K562 (cell line): ENCODE measurements at regions not wholly inside any gene's neighbourhood (a gene's known extent, or its start where the extent isn't known, plus 50 kb on each side); places are given as distances from the start of the nearest gene placed in this dataset.

Source experiments
- ATAC-seq: fragments of 200-7000 bp; cut with Tn5 transposase; 3 replicates; pipeline ENCODE4 v1.9.1; 2020; ENCODE audit warnings: moderate library complexity
- BruUV-seq: library from RNA; stranded (reverse); fragments of 400-500 nt; replicated peaks from 2 replicates; lab custom pipeline; 2021; lab: Mats Ljungman, UMichigan
- CTCF ChIA-PET: fragments of 300-600 bp; formaldehyde crosslinking; extraction: SDS; loops from one replicate; lab custom pipeline; 2021; ENCODE audit warnings: low intra/inter-chr PET ratio; lab: Yijun Ruan, JAX
- POLR2A ChIA-PET: fragments of 300-600, 350-650 bp; sonication (Branson Sonifier 250); formaldehyde crosslinking; extraction: SDS; loops from one replicate; lab custom pipeline; 2021; ENCODE audit warnings: antibody characterized with exemption, inconsistent platforms; lab: Yijun Ruan, JAX
- DNase-seq, 4 experiments: peaks; one replicate each; pipeline versions ENCODE4 v3.0.0 to v3.0.0-alpha.2; 2011 to 2018; ENCODE audit warnings: low spot score in 3 of 4, mixed read lengths in 3 of 4; ENCODE audit errors: extremely low read depth in 1 of 4
- FAIRE-seq: peaks from 2 replicates; lab custom pipeline; 2011; peaks lifted over from hg19 to GRCh38; lab: Jason Lieb, UNC
- H2AFZ ChIP-seq: 2 replicates; pipeline ENCODE4 v1.6.0; 2011; ENCODE audit warnings: low read depth, low read length, control low read depth, inconsistent platforms
- H3K27ac ChIP-seq: fragments of 200-600 bp; 3 replicates; pipeline ENCODE4 v1.8.0; 2011; ENCODE audit warnings: low read depth, mild to moderate bottlenecking, control low read depth, inconsistent platforms, low read length, moderate library complexity, mixed read lengths; ENCODE audit errors: extremely low read depth
- H3K27me3 ChIP-seq, 2 experiments: fragments of 300-600 bp in 1 of 2; 2 replicates in 1 of 2; 3 replicates in 1 of 2; pipeline versions ENCODE4 v1.6.0 to v1.8.0; 2011; ENCODE audit warnings: inconsistent platforms in 2 of 2, low read length in 2 of 2, mild to moderate bottlenecking in 1 of 2, mixed read lengths in 1 of 2, moderate library complexity in 1 of 2; ENCODE audit not compliant: control insufficient read depth in 2 of 2, insufficient read depth in 2 of 2
- H3K36me3 ChIP-seq: fragments of 300-600 bp; 3 replicates; pipeline ENCODE4 v1.8.0; 2011; ENCODE audit warnings: mild to moderate bottlenecking, low read length, inconsistent platforms; ENCODE audit not compliant: control insufficient read depth, insufficient read depth
- H3K4me1 ChIP-seq, 2 experiments: fragments of 200-600 bp in 1 of 2; replicated peaks in 1 of 2; 2 replicates in 1 of 2; 3 replicates in 1 of 2; pipeline versions ENCODE4 v1.5.1 to v1.8.0; 2011; ENCODE audit warnings: inconsistent platforms in 2 of 2, low read length in 2 of 2, mild to moderate bottlenecking in 1 of 2, mixed read lengths in 1 of 2, moderate library complexity in 1 of 2; ENCODE audit not compliant: control insufficient read depth in 2 of 2, insufficient read depth in 2 of 2
- H3K4me2 ChIP-seq: 2 replicates; pipeline ENCODE4 v1.6.1; 2011; ENCODE audit warnings: low read length, control low read depth, inconsistent platforms, mixed read lengths; ENCODE audit not compliant: insufficient read depth
- H3K4me3 ChIP-seq: fragments of 200-600 bp; sonication (generic), shearing (Covaris generic); 2 replicates; pipeline ENCODE4 v1.5.1; 2016; ENCODE audit warnings: control low read depth, inconsistent platforms
- H3K79me2 ChIP-seq: fragments of 200-600 bp; 3 replicates; pipeline ENCODE4 v1.8.0; 2011; ENCODE audit warnings: low read length, inconsistent platforms; ENCODE audit not compliant: control insufficient read depth, insufficient read depth
- H3K9ac ChIP-seq, 2 experiments: 2 replicates each; pipeline versions ENCODE4 v1.6.0 to v1.6.1; 2011; ENCODE audit warnings: low read depth in 2 of 2, low read length in 2 of 2, control low read depth in 1 of 2, inconsistent platforms in 1 of 2, mild to moderate bottlenecking in 1 of 2, mixed read lengths in 1 of 2; ENCODE audit not compliant: insufficient read depth in 1 of 2
- H3K9me1 ChIP-seq: one replicate; pipeline ENCODE4 v1.6.0; 2011; ENCODE audit warnings: inconsistent platforms, mild to moderate bottlenecking, low read length, moderate library complexity; ENCODE audit not compliant: control insufficient read depth, insufficient read depth
- H3K9me3 ChIP-seq: replicated peaks from 2 replicates; pipeline ENCODE4 v1.5.1; 2011; ENCODE audit warnings: low read depth, low read length, inconsistent platforms; ENCODE audit not compliant: control insufficient read depth, insufficient read depth
- H4K20me1 ChIP-seq: replicated peaks from 2 replicates; pipeline ENCODE4 v1.6.1; 2011; ENCODE audit warnings: low read length, inconsistent platforms, mixed read lengths; ENCODE audit not compliant: control insufficient read depth, insufficient read depth
- ELF4 ChIP-seq: fragments of 450-650 bp; formaldehyde crosslinking; IDR thresholded peaks from 2 replicates; pipeline ENCODE4 v1.4.0; 2022; ENCODE audit warnings: missing genetic modification characterization
- HEY1 ChIP-seq: fragments of 250-450 bp; sonication (Bioruptor Pico); IDR thresholded peaks from 2 replicates; pipeline ENCODE4 v1.5.0; 2020; ENCODE audit warnings: mild to moderate bottlenecking, moderate library complexity, borderline replicate concordance
- HMGN3 ChIP-seq: IDR thresholded peaks from 2 replicates; pipeline ENCODE4 v1.6.1; 2011; ENCODE audit warnings: borderline replicate concordance, low read depth, mild to moderate bottlenecking, mixed read lengths, low read length; ENCODE audit not compliant: insufficient read length; ENCODE audit errors: extremely low read depth
- MXD1 ChIP-seq: fragments of 250-450 bp; sonication (Bioruptor Pico); IDR thresholded peaks from 2 replicates; pipeline ENCODE4 v1.8.0; 2021; ENCODE audit warnings: borderline replicate concordance, mild to moderate bottlenecking, moderate library complexity; ENCODE audit not compliant: poor library complexity, severe bottlenecking
- NCOA6 ChIP-seq: fragments of 450-650 bp; IDR thresholded peaks from 2 replicates; pipeline ENCODE4 v1.6.1; 2017; ENCODE audit warnings: mild to moderate bottlenecking
- PHF21A ChIP-seq: fragments of 450-650 bp; IDR thresholded peaks from 2 replicates; pipeline ENCODE4 v1.6.1; 2017; ENCODE audit warnings: low read depth, borderline replicate concordance
- PHF8 ChIP-seq: fragments of 200-600 bp; sonication (generic); IDR thresholded peaks from 2 replicates; pipeline ENCODE4 v1.6.1; 2012; ENCODE audit warnings: mixed run types, mild to moderate bottlenecking, inconsistent platforms, low read length, moderate library complexity, borderline replicate concordance
- PML ChIP-seq: IDR thresholded peaks from 2 replicates; pipeline ENCODE4 v1.6.1; 2012; ENCODE audit warnings: low read length, inconsistent platforms
- PRDM10 ChIP-seq: fragments of 450-650 bp; IDR thresholded peaks from 2 replicates; pipeline ENCODE4 v1.6.1; 2018; ENCODE audit not compliant: partially characterized antibody
- RBM14 ChIP-seq: fragments of 200-400 bp; formaldehyde crosslinking; IDR thresholded peaks from 2 replicates; pipeline ENCODE4 v1.6.1; 2018; ENCODE audit warnings: low read depth, mild to moderate bottlenecking, low read length, moderate library complexity, borderline replicate concordance; ENCODE audit not compliant: insufficient read depth
- RHOXF2B ChIP-seq: fragments of 250-450 bp; sonication (Bioruptor Pico); conservative IDR thresholded peaks from 2 replicates; pipeline ENCODE4 v1.5.1; 2021
- SNIP1 ChIP-seq: fragments of 450-650 bp; IDR thresholded peaks from 2 replicates; pipeline ENCODE4 v1.7.1; 2017; ENCODE audit warnings: low read depth, mild to moderate bottlenecking
- SP1 ChIP-seq: sonication (generic); formaldehyde crosslinking; IDR thresholded peaks from 2 replicates; pipeline ENCODE4 v1.8.1; 2022; ENCODE audit warnings: mild to moderate bottlenecking, missing genetic modification reagents
- ZBED1 ChIP-seq: IDR thresholded peaks from 2 replicates; pipeline ENCODE4 v1.6.1; 2014
- ZNF165 ChIP-seq: fragments of 250-450 bp; sonication (Bioruptor Pico); IDR thresholded peaks from 2 replicates; pipeline ENCODE4 v1.4.0; 2020; ENCODE audit warnings: borderline replicate concordance
- ZNF274 ChIP-seq: IDR thresholded peaks from 2 replicates; pipeline ENCODE4 v1.6.1; 2011; ENCODE audit warnings: low read depth, mild to moderate bottlenecking, low read length, moderate library complexity, borderline replicate concordance
- ZNF717 ChIP-seq: fragments of 250-450 bp; sonication (Bioruptor Pico); IDR thresholded peaks from 2 replicates; pipeline ENCODE4 v1.5.0; 2021
- ZNF766 ChIP-seq: fragments of 200-800 bp; sonication (Bioruptor generic); conservative IDR thresholded peaks from 2 replicates; pipeline ENCODE4 v1.6.1; 2016; ENCODE audit warnings: missing genetic modification characterization, missing compliant biosample characterization
- WGBS: fragments of 100-300 bp; shearing (Covaris generic); methylation state at CpG from one replicate; pipeline ENCODE4 v1.1.6; 2016; ENCODE audit warnings: low coverage, mixed read lengths; ENCODE audit not compliant: insufficient coverage; ENCODE audit errors: missing lambda C conversion rate; 5-methylcytosine and 5-hydroxymethylcytosine counted together
- in situ Hi-C: fragments of 300-500 bp; cut with MboI; formaldehyde crosslinking; loops from 4 replicates; pipeline ENCODE4 v1.15.0; 2018; ENCODE audit warnings: inconsistent platforms, mixed read lengths
- intact Hi-C: fragments of 100-400 bp; cut with micrococcal nuclease; formaldehyde crosslinking; loops from 2 replicates; pipeline ENCODE4 v1.14.2; 2022

- intact Hi-C loops, result no loop called here
- POLR2A ChIA-PET, result interaction anchor here (0.6 kb wide), 1 partner anchor 72 kb away, joined by 3 read pairs; no protein-coding TSS in a partner anchor
- Histone ChIP-seq H3K4me1 (no peaks in the 10 kb centered on the region), H3K4me2 (no peak overlapping the region), H3K79me2 (no peaks in the 10 kb centered on the region), H3K9me1 (no peaks in the 10 kb centered on the region), H3K4me3 (no peak overlapping the region), H4K20me1 (no peaks in the 10 kb centered on the region), H3K9me3 (no peaks in the 10 kb centered on the region), H3K27ac (no peak overlapping the region), H3K9ac (no peak overlapping the region), H3K27me3 (peaks cover 0 to 11% of the 10 kb centered on the region in 2 experiments; a peak in 2 of 5 replicates), H3K36me3 (no peaks in the 10 kb centered on the region), H2AFZ (no peak overlapping the region)
- 2% methylated on average over 3 of the region's 3 CpGs for WGBS
- no peak for TF ChIP-seq ZNF717 (CRISPR knock-in tag)
- TF ChIP-seq RHOXF2B (CRISPR knock-in tag), result no peak
- TF ChIP-seq NCOA6, result no peak
- no peak for TF ChIP-seq SNIP1
- TF ChIP-seq PHF21A, result no peak
- no peak for TF ChIP-seq PML
- no peak for TF ChIP-seq SP1 (CRISPR knock-in tag)
- TF ChIP-seq PRDM10, result no peak
- TF ChIP-seq ZBED1, result no peak
- no peak for TF ChIP-seq ZNF274
- no peak for TF ChIP-seq ZNF766 (CRISPR knock-in tag)
- TF ChIP-seq PHF8, result no peak
- no peak for TF ChIP-seq ELF4 (CRISPR knock-in tag)
- no peak for TF ChIP-seq ZNF165 (CRISPR knock-in tag)
- TF ChIP-seq HEY1 (CRISPR knock-in tag), result no peak
- TF ChIP-seq RBM14, result no peak
- TF ChIP-seq MXD1 (CRISPR knock-in tag), result no peak
- no peak for TF ChIP-seq HMGN3
- in situ Hi-C loops, result no loop called here
- DNase-seq, result no peak
- no peak for FAIRE-seq
- no peak for ATAC-seq
- BruUV-seq, result no TSS peak
- CTCF ChIA-PET, result no interaction called here
These were observed 184.1 kb downstream of the CEP135 start for GRCh38 chr4:56132835-56133234.
